PC-9 (cell line): ENCODE measurements at regions not wholly inside any gene's neighbourhood (a gene's known extent, or its start where the extent isn't known, plus 50 kb on each side); places are given as distances from the start of the nearest gene placed in this dataset.

Experiments
- CTCF ChIP-seq: fragments of 200-600 bp; sonication (generic); conservative IDR thresholded peaks from 2 replicates; pipeline ENCODE4 v1.6.1; 2017; ENCODE audit warnings: mixed run types, antibody characterized with exemption, mild to moderate bottlenecking, moderate library complexity
- EZH2 ChIP-seq: fragments of 200-600 bp; sonication (generic); IDR thresholded peaks from 2 replicates; pipeline ENCODE4 v1.8.0; 2017; ENCODE audit warnings: antibody characterized with exemption, low read depth

GRCh38 chr7:414681-415560, 104.7 kb downstream of the PDGFA start:
- TF ChIP-seq CTCF (no peak), EZH2 (no peak)
